ENCODE measurements at regions not wholly inside any gene's neighbourhood (a gene's known extent, or its start where the extent isn't known, plus 50 kb on each side); places are given as distances from the start of the nearest gene placed in this dataset.

GRCh38 chrX:39835776-39836175, 262.0 kb downstream of the BCOR start:
- TF ChIP-seq, protein P1, sequence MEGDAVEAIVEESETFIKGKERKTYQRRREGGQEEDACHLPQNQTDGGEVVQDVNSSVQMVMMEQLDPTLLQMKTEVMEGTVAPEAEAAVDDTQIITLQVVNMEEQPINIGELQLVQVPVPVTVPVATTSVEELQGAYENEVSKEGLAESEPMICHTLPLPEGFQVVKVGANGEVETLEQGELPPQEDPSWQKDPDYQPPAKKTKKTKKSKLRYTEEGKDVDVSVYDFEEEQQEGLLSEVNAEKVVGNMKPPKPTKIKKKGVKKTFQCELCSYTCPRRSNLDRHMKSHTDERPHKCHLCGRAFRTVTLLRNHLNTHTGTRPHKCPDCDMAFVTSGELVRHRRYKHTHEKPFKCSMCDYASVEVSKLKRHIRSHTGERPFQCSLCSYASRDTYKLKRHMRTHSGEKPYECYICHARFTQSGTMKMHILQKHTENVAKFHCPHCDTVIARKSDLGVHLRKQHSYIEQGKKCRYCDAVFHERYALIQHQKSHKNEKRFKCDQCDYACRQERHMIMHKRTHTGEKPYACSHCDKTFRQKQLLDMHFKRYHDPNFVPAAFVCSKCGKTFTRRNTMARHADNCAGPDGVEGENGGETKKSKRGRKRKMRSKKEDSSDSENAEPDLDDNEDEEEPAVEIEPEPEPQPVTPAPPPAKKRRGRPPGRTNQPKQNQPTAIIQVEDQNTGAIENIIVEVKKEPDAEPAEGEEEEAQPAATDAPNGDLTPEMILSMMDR (IDR thresholded peaks at IDR 0.05): no peak
- no peak for TF ChIP-seq POLR2A (IDR thresholded peaks at IDR 0.05)

Measured in thyroid gland (tissue), 4 donors.